HG03064 (cell line): ENCODE measurements at regions not wholly inside any gene's neighbourhood (a gene's known extent, or its start where the extent isn't known, plus 50 kb on each side); places are given as distances from the start of the nearest gene placed in this dataset.

ENCODE experiments used
- ATAC-seq: cut with Tn5 transposase; IDR thresholded peaks from one replicate; pipeline ENCODE4 v1.9.1; 2021; ENCODE audit warnings: low read depth; ENCODE audit not compliant: unreplicated experiment

- ATAC-seq, result no peak
Measured at GRCh38 chr3:153311541-153311940, 149.5 kb downstream of the RAP2B start.

DNA sequence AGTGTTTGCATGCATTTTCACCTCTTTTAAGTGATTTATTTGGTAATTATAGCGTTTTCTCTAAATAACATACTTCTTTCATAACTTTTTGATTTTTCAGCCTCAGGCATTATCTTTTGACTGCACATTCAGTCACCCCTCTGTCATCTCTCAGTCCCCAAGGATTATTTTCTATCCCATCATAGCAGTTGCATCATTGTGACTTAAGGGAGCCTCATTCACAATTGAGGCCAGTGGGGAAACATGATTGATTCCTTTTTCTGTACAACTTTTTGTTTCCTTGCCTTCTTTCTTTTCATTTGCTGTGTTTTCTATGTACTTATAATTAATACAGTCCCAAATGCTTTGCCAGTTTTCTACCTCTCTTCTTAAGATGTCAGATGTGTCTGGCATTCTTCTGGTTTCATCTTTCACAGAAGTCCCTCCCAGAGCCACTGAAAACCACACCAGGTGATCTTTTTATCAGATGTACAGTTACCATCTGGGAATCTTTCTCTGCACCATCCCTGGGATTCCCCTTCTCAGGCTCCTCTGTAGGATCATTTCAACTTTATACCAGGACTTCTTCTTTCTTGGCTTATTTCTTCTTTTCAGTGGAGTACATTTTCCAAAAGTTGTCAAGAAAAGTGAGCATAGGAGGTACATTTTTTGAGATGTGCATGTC, 151.4 kb downstream of the RAP2B start:
- ATAC-seq, result no peak

GRCh38 chr3:153314038-153314437, 152.0 kb downstream of the RAP2B start:
- ATAC-seq, result no peak

GRCh38 chr3:153315781-153316180, 153.8 kb downstream of the RAP2B start:
- no peak for ATAC-seq

DNA sequence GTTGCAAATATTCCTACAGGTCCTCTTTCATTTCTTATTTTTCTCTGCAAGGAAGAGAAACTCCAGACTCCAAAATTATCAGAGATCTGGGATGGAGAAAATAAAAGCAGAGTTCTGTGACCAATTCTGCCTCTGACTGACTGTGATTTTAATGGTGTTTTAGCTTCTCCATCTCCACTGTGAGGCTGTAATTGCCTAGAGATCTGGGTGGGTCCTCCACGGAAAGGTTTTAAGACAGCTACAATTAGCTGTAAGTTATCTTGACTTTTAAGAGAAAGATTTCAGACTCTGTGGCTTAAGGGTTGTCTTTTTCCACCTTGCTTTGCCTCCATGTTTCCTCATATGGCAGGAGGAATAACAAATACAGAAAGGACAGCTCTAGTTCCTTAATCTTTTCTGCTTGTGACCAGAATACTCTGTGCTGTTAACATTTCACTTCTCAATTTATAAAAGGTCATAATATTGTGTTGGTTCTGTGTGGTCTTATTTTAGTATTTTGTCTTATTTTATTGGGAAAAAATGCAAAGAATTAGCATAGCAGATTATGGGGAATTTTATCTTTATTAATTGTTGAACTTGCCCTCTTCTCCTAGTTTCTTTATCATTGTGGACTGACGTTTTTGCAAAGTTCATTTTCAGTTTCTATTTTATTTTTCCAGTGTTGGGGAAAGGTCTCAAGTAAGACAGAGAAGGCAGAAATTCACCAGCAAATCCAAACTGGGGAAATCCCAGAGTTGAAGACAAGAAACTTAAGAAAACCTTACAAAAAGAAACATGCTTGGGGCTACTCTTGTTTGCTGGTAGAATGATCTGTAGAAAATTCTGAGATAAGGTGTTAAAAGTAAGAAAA, 157.9 kb downstream of the RAP2B start:
- no peak for ATAC-seq

DNA sequence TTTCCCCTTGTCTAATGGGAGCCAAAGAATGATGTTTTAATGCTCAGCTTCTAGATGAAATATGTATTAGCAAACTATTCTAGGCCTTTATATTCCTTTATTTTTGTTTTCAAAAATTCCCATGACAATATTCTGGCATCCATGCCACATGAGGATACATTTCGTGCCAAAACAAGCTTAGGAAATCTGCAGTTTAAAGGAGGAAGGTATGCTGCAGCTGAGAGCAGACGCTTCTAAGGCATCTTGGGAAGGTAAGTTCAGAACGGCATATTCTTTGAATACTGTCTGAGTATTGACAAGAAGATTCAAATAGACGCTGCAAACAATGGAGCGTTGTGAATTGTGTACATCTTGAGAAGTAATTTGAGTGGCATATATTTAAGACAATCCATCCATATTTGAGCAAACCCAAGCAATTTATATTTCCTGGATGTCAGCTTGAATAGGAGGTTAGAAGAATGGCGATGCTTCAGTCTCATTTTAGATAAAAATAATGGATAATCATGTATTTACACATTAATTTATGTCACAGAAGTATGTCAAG, 158.6 kb downstream of the RAP2B start:
- ATAC-seq, result no peak

- no peak for ATAC-seq
Measured at GRCh38 chr3:153328690-153329089, 166.7 kb downstream of the RAP2B start.

DNA sequence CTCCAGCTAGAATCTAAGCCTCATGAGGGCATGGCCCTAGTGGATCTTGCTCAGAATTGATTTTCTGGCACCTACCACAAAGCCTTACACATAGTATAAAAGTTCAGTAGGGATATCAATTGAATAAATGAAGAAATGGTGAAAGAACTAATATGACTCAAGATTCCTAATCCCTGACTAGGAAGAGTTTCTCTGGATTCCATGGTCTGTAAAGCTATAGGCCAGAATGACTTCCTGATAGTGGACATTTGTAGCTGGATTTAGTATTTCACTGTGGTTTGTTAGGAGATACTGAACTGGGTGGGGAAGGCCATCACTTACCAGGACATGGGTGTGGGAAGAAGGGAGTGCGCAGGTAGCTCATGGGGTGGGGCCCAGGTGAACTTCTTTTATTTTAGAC, 168.9 kb downstream of the RAP2B start:
- ATAC-seq, result no peak

DNA sequence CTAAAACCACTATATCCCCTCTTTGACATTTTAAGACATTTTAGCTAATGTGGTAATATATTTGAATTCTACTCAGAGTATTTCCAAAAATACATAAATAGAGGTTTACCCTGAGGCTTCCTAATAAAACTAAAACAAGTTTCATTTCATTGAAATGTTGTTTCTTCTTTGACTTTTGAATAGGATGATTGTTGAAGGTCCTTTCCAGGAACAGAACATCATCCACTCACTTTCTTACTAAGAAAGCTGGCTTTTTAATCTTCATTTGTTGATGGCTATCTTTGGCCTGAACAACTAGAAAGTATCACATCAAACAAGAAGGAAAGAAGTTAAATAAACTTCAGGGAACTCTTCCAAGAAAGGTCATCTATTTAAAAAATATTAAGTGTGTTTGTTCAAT, 169.7 kb downstream of the RAP2B start:
- no peak for ATAC-seq

DNA sequence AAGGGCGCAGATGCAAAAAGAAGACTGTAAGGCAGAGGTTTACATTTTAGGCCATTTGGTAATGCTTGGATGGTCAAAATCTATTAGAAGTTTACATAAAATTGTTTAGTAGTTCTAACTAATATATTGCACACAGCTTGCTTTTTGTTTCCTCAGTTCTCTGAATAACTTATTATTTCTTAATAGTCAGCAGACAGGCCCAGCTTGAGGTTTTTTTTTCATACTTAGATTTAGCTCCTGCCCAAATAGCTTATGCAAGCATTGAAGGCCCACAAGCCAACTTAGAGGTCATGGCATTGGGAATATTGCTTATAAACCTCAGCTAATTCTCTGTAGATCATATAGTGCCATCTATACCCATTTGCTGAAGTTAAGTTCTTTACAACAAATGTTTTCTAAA, 172.5 kb downstream of the RAP2B start:
- no peak for ATAC-seq

- no peak for ATAC-seq
Measured at GRCh38 chr3:153337369-153337768, 175.3 kb downstream of the RAP2B start.

GRCh38 chr3:153338487-153338886, 176.5 kb downstream of the RAP2B start:
- ATAC-seq, result no peak

- ATAC-seq, result no peak
Measured at GRCh38 chr3:153339065-153339464, 177.0 kb downstream of the RAP2B start.

DNA sequence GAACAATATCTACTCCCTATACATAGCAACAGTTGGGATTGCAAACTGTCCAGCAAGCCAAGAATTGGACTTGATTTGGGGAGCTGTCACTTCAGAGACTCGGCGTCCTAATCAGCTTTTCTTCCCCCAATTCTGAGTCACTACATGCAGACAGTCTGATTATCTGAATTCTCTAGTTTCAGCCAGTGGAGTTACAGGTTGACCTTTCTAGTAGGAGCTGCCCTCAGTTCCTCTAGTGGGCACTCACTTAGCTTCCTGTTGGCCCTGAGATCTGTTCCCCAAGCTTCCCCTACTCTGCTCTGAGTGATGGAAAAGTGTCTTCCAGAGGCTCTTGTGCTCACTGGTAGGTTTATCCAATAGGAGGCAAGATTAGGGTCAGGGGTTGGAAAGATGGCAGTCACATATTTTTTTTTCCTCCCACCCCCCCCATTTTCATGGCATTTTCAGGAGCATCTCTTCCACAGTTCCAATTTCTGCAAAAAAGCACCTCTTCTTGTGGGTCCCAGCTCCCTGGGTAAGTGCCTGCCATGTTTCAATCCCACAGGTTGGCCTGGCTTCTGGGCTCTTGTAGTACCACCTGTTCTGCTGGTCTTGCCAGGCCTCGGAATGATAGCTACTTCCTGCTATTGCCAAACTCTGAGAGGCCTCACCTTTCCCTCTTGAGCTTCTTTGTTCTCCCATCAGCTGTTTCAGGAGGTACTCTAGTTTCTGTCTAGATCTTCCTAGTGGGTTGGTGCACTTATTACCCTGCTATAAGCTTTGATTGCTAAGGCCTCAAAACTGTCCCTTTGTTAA, 182.2 kb downstream of the RAP2B start:
- ATAC-seq, result no peak

DNA sequence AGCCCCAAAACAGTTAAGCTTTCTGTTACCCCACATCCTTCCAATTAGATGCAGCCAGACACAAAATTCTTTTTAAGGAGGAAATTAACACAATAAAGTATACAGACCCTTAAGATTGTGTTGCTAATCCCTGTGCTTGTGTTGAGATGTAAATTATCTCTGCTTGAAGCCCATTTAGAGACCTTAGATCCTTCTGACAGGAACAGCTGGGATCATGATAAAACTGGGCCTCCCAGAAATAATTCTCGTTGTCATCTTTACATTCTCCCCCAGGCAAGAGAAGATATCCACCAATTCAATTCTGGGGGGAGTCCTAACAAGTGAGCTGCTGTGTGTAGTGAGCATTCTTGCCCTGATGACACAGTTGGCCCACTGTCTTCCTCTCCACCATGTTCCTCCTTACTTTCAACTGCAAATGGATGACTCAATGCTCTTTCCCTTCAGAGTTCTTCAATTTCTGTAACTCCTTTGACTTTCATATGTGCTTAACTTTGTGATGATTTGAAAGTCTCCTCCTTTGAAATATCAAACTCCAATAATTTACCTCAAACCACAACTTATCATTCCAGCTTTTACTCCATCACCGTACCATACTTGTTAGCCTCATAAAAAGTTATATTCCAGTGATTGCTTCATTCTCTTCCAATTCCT, 186.6 kb downstream of the RAP2B start:
- ATAC-seq, result no peak

- ATAC-seq, result no peak
Measured at GRCh38 chr3:153349108-153349499, 187.1 kb downstream of the RAP2B start.

GRCh38 chr3:153350420-153350819, 188.4 kb downstream of the RAP2B start:
- no peak for ATAC-seq

GRCh38 chr3:153354641-153355040, 192.6 kb downstream of the RAP2B start:
- no peak for ATAC-seq

DNA sequence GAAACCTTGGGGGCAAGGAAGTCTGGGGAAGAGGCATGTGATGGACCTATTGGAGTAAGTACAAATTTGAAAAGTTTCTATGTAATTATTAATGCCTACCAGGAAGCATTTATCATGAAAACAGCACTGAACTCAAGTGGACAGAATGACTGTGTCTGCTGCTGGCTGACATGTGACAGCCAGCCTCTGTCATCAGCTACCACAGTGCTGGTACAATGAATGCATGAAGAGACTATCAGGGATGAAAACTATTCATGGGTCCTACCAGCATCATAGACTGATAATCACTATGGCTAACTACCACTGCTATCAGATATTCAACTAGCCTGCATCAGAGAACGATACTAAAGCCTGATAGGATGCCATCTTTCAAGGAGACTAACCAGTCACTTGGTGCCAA, 193.5 kb downstream of the RAP2B start:
- ATAC-seq, result no peak

- no peak for ATAC-seq
Measured at GRCh38 chr3:153356908-153357307, 194.9 kb downstream of the RAP2B start.

DNA sequence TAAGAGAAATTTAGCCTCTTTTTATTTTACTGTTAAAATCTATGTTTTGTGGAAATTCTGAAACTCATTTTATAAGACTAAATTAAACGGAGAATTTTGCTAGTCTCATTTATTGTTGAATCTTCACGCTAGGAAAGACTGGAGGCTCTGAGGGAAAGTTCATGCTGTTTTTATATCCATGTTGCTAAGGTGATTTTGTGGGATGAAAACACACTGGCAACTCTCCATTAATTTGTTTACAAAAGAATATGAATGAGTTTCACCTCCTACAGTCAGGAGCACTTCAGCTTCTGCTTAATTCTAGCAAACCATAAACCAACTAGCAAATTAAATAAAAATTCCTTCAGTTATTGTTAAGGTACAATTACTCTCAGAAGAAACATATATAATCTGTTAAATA, 195.4 kb downstream of the RAP2B start:
- no peak for ATAC-seq
